Activated gamma-delta T cell treated with Interleukin-2 at 50 U/mL for 16 hours (primary cell): ENCODE measurements at regions not wholly inside any gene's neighbourhood (a gene's known extent, or its start where the extent isn't known, plus 50 kb on each side); places are given as distances from the start of the nearest gene placed in this dataset.

Experiments
- DNase-seq: peaks from one replicate; pipeline ENCODE4 v3.0.0-alpha.2; 2020

- no peak for DNase-seq
Measured at GRCh38 chr12:107283652-107284051, 190.3 kb upstream of the CRY1 start.

- DNase-seq: no peak
Measured at GRCh38 chr12:107284692-107285091, 191.3 kb upstream of the CRY1 start.

- peak; percentile 6 for DNase-seq
Measured at GRCh38 chr12:107287436-107288413, 194.4 kb upstream of the CRY1 start.

GRCh38 chr12:107288414-107289127 lies 195.2 kb upstream of the CRY1 start:
- DNase-seq: no peak

- no peak for DNase-seq
Measured at GRCh38 chr12:107291018-107291417, 197.7 kb upstream of the CRY1 start.

- DNase-seq: no peak
Measured at GRCh38 chr12:107296681-107297089, 203.3 kb upstream of the CRY1 start.

- no peak for DNase-seq
Measured at GRCh38 chr12:107302649-107303341, 209.4 kb upstream of the CRY1 start.

- no peak for DNase-seq
Measured at GRCh38 chr12:107304588-107305532, 211.5 kb upstream of the CRY1 start.

- DNase-seq: no peak
Measured at GRCh38 chr12:107306141-107306659, 212.9 kb upstream of the CRY1 start.

GRCh38 chr12:107308310-107308709 lies 215.0 kb upstream of the CRY1 start:
- no peak for DNase-seq

GRCh38 chr12:107309020-107309419 lies 215.7 kb upstream of the CRY1 start:
- DNase-seq: no peak

- DNase-seq: no peak
Measured at GRCh38 chr12:107310621-107311020, 217.3 kb upstream of the CRY1 start.

- DNase-seq: no peak
Measured at GRCh38 chr12:107311682-107312081, 218.3 kb upstream of the CRY1 start.

- DNase-seq: peak; percentile 79
Measured at GRCh38 chr12:107317751-107318555, 224.6 kb upstream of the CRY1 start.

GRCh38 chr12:107318556-107318805 lies 225.1 kb upstream of the CRY1 start:
- DNase-seq: no peak

- no peak for DNase-seq
Measured at GRCh38 chr12:107318806-107319532, 225.6 kb upstream of the CRY1 start.

GRCh38 chr12:107319533-107320032 lies 226.2 kb upstream of the CRY1 start:
- no peak for DNase-seq

- DNase-seq: peak; percentile 62
Measured at GRCh38 chr12:107320033-107320928, 226.9 kb upstream of the CRY1 start.

- peak; percentile 49 for DNase-seq
Measured at GRCh38 chr12:107320929-107321631, 227.7 kb upstream of the CRY1 start.
